ENCODE measurements at regions not wholly inside any gene's neighbourhood (a gene's known extent, or its start where the extent isn't known, plus 50 kb on each side); places are given as distances from the start of the nearest gene placed in this dataset.

DNA sequence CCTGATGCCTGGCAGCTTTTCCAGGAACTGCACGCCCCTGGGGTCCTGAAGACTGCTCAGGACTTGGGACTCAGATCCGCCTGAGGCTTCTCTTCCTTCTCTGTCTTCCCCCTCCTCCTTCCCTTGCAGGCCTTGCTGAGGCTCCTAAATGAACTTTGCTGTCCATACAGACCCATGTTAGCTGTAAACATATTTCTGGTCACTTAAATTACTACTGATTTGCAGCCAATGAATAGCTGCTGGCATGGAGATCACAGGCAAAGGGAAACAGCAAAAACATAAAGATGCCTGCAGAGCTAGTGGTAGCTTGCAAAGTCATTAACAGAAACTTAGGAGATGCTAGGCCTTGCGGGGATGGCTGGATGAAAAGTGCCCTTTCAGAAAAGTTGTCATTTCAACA is 261.9 kb downstream of the GADD45G start:
- Histone ChIP-seq H3K36me3 (no peaks in the 10 kb centered on the region), H3K4me3 (no peak overlapping the region), H3K4me1 (peaks cover 6% of the 10 kb centered on the region), H3K9me3 (no peaks in the 10 kb centered on the region), H3K27ac (no peak overlapping the region), H3K27me3 (ENCODE audit: low read depth) (no peaks in the 10 kb centered on the region)
- no peak for ATAC-seq
- TF ChIP-seq, protein P1, sequence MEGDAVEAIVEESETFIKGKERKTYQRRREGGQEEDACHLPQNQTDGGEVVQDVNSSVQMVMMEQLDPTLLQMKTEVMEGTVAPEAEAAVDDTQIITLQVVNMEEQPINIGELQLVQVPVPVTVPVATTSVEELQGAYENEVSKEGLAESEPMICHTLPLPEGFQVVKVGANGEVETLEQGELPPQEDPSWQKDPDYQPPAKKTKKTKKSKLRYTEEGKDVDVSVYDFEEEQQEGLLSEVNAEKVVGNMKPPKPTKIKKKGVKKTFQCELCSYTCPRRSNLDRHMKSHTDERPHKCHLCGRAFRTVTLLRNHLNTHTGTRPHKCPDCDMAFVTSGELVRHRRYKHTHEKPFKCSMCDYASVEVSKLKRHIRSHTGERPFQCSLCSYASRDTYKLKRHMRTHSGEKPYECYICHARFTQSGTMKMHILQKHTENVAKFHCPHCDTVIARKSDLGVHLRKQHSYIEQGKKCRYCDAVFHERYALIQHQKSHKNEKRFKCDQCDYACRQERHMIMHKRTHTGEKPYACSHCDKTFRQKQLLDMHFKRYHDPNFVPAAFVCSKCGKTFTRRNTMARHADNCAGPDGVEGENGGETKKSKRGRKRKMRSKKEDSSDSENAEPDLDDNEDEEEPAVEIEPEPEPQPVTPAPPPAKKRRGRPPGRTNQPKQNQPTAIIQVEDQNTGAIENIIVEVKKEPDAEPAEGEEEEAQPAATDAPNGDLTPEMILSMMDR (IDR thresholded peaks at IDR 0.05) = no peak
- intact Hi-C loops (cut with DNase I) = no loop called here
- DNase-seq = peak; percentile 3

DNA sequence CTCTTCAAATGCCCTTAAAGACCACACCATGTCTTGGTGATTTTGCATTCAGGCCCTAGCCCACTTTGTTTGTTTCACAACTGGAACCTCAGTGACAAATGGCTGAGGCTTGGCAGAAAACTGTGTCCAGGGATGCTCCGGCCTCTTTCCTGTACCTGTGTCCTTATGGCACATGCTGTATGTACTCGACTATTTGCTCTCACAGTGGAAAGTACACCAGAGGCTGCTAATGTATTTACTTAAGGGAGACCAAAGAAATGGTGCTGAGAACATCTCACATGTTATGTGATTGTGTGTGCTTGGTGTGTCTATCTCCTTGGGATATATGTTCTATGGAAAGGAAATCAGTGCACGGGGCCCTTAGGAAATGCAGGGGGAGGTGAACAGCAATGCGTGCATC is 263.3 kb downstream of the GADD45G start:
- DNase-seq (no peak), ATAC-seq (no peak)
- Histone ChIP-seq H3K9me3 (no peaks in the 10 kb centered on the region), H3K4me1 (peaks cover 3% of the 10 kb centered on the region), H3K27ac (no peak overlapping the region), H3K4me3 (no peak overlapping the region), H3K36me3 (no peaks in the 10 kb centered on the region), H3K27me3 (ENCODE audit: low read depth) (no peaks in the 10 kb centered on the region)
- TF ChIP-seq, protein P1 (IDR thresholded peaks at IDR 0.05) = no peak
- intact Hi-C loops (cut with DNase I) = no loop called here

DNA sequence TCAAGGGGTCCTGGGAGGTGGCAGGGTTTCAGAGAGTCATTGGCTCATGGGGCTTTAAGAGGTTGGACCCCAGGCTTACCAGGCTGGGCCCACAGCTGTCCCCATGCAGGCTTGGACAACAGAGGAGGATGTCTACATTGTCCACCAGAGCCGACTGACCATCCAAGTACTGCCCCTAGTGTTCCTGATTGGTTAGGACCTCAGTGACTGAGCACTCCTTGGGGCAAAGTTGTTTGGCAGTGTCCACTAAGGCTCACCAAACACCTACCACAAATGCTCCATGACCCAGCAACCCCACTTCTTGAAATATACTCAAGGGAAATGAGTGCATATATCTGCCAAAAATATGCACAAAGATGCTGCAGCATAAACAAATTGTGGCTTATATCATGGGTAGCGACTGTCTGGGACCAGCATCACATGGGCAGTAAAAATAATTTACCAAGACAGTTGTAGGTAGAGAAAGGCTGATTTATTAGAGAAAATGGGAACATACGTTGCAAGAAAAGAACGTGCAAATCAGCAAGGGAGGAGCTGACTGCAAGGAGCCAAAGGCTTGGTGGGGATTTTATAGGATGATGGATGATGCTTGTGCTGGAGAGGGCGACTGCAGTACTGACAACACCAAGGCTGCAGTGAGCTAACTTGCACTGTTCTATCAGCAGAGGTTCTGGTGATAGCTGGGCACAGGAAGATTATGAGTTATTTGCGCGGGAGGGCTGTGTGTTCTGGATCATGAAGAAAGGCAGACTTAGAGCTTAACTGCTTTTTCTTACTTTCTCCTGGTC is 265.2 kb downstream of the GADD45G start:
- DNase-seq = peak; percentile 16
- TF ChIP-seq, protein P1 (IDR thresholded peaks at IDR 0.05) = peak; percentile 10
- ATAC-seq = no peak
- intact Hi-C loops (cut with DNase I) = no loop called here
- peaks cover 18% of the 10 kb centered on the region for H3K4me1 ChIP-seq
- H3K36me3 ChIP-seq = no peaks in the 10 kb centered on the region
- no peak overlapping the region for H3K27ac ChIP-seq
- no peaks in the 10 kb centered on the region for H3K9me3 ChIP-seq
- H3K27me3 ChIP-seq (ENCODE audit: low read depth) = no peaks in the 10 kb centered on the region
- H3K4me3 ChIP-seq = no peak overlapping the region

DNA sequence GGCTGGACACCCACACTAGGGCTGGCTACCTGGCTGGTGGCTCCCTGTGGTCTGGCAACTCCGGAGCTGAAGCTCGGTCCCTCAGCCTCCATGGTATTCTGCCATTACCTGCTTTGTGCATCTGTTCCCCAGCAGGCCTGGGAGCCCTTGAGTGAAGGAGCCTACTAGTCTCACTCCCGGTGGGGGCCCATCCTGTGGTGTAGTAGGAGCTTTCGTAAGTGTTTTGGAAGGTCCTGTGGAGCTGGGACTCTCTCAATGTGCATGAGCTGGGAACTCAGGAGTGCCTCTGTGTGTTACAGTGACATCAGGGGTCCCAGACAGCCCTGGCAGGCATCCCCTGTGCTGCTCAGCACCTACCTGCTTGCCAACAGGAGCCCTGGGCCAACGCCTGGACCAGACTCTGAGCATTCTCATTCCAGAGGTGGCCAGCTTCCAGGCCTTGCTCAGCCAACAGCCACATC is 267.1 kb downstream of the GADD45G start:
- DNase-seq = peak; percentile 36
- Histone ChIP-seq H3K27ac (no peak overlapping the region), H3K27me3 (ENCODE audit: low read depth) (no peaks in the 10 kb centered on the region), H3K4me3 (no peak overlapping the region), H3K9me3 (no peaks in the 10 kb centered on the region), H3K4me1 (peaks cover 24% of the 10 kb centered on the region), H3K36me3 (no peaks in the 10 kb centered on the region)
- TF ChIP-seq, protein P1 (IDR thresholded peaks at IDR 0.05) = no peak
- ATAC-seq = no peak
- intact Hi-C loops (cut with DNase I) = no loop called here

DNA sequence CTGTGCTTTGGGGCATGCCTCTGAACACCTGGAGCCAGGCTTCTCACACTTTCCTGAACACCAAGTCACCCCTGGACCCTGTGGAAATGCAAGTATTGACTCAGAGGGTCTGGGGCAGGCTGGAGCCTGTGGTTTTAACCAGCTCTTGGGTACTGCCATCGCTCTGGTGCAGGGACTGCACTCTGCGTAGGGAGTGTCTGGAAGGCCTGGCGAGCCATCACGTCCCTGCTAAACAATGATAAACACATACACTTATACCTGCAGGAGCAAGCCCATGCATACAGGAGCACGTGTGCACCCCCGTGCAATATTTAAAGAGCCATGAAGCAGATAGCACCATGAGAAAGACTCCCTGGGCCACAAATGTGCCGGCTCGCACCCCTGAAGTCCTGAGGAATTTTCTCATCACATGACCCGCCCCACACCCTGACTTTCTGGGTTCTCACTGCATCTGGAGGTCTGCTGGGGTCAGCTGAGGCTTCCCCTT is 267.7 kb downstream of the GADD45G start:
- Histone ChIP-seq H3K4me3 (no peak overlapping the region), H3K9me3 (no peaks in the 10 kb centered on the region), H3K4me1 (peaks cover 24% of the 10 kb centered on the region), H3K27me3 (ENCODE audit: low read depth) (no peaks in the 10 kb centered on the region), H3K27ac (no peak overlapping the region), H3K36me3 (no peaks in the 10 kb centered on the region)
- ATAC-seq = no peak
- TF ChIP-seq, protein P1 (IDR thresholded peaks at IDR 0.05) = no peak
- intact Hi-C loops (cut with DNase I) = no loop called here
- DNase-seq = no peak

Data from lower lobe of right lung (tissue), 2 donors.